Endodermal cell (in vitro differentiated cells): ENCODE measurements at regions not wholly inside any gene's neighbourhood (a gene's known extent, or its start where the extent isn't known, plus 50 kb on each side); places are given as distances from the start of the nearest gene placed in this dataset.

ENCODE experiments used
- DNase-seq: peaks from one replicate; pipeline ENCODE4 v3.0.0-alpha.2; 2017
- H3K27ac ChIP-seq: 2 replicates; pipeline ENCODE4 v1.5.1; 2013; ENCODE audit warnings: mild to moderate bottlenecking, low read depth, low read length, moderate library complexity
- H3K27me3 ChIP-seq: 2 replicates; pipeline ENCODE4 v1.6.1; 2013; ENCODE audit warnings: mild to moderate bottlenecking, low read length, moderate library complexity; ENCODE audit not compliant: insufficient read depth, control insufficient read depth, poor library complexity, severe bottlenecking
- H3K36me3 ChIP-seq: 2 replicates; pipeline ENCODE4 v1.7.0; 2013; ENCODE audit warnings: mild to moderate bottlenecking, low read length, moderate library complexity; ENCODE audit not compliant: control insufficient read depth, insufficient read depth
- H3K4me1 ChIP-seq: one replicate; pipeline ENCODE4 v1.7.0; 2013; ENCODE audit warnings: low read length; ENCODE audit not compliant: control insufficient read depth, insufficient read depth
- H3K4me3 ChIP-seq: 2 replicates; pipeline ENCODE4 v1.5.1; 2013; ENCODE audit warnings: mild to moderate bottlenecking, low read length, moderate library complexity
- H3K9ac ChIP-seq: 2 replicates; pipeline ENCODE4 v1.6.1; 2013; ENCODE audit warnings: mild to moderate bottlenecking, low read length, moderate library complexity; ENCODE audit not compliant: poor library complexity, severe bottlenecking; ENCODE audit errors: extremely low read depth
- H3K9me3 ChIP-seq: 2 replicates; pipeline ENCODE4 v1.6.1; 2013; ENCODE audit warnings: mild to moderate bottlenecking, low read length, moderate library complexity; ENCODE audit not compliant: control insufficient read depth
- H3K27ac Mint-ChIP-seq: 2 replicates; pipeline ENCODE4 v1.8.0; 2020; ENCODE audit warnings: mixed read lengths
- H3K27me3 Mint-ChIP-seq: 2 replicates; pipeline ENCODE4 v1.8.0; 2021; ENCODE audit warnings: mild to moderate bottlenecking, mixed read lengths; ENCODE audit not compliant: insufficient read depth
- H3K36me3 Mint-ChIP-seq: 2 replicates; pipeline ENCODE4 v1.8.0; 2020; ENCODE audit warnings: low read depth, mixed read lengths
- H3K4me1 Mint-ChIP-seq: 2 replicates; pipeline ENCODE4 v1.8.0; 2020; ENCODE audit warnings: mixed read lengths
- H3K4me3 Mint-ChIP-seq: 2 replicates; pipeline ENCODE4 v1.8.0; 2020; ENCODE audit warnings: mild to moderate bottlenecking, moderate library complexity, mixed read lengths
- H3K9me3 Mint-ChIP-seq: 2 replicates; pipeline ENCODE4 v1.8.0; 2020; ENCODE audit warnings: mild to moderate bottlenecking, mixed read lengths
- CTCF ChIP-seq: fragments of 200-600 bp; sonication (generic); conservative IDR thresholded peaks from 2 replicates; pipeline ENCODE4 v1.5.0; 2021; ENCODE audit warnings: antibody characterized with exemption, mild to moderate bottlenecking
- WGBS, 2 experiments: methylation state at CpG; one replicate each; pipeline versions ENCODE4 v1.1.5 to v1.1.7; 2013; ENCODE audit warnings: missing lambda C conversion rate in 2 of 2, mixed read lengths in 1 of 2; ENCODE audit not compliant: insufficient coverage in 1 of 2, insufficient read length in 1 of 2; 5-methylcytosine and 5-hydroxymethylcytosine counted together

DNA sequence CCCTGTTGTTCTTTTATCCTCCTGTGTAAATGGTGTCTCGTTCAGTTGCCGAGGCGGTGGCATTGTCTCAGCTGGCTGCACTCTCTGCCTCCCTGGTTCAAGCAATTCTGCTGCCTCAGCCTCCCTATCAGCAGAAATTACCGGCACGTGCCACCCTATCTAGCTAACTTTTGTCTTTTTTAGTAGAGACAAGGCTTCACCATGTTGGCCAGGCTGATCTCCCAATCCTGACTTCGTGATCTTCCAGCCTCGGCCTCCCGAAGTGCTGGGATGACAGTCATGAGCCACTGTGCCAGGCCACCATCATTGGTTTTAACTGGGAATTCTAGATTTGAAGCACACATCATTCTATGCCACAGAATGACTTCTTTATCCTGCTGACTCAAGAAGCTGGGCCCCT lies 175.3 kb upstream of the ALG10B start:
- Histone ChIP-seq H3K9me3 (peaks cover 29% of the 10 kb centered on the region), H3K4me1 (no peaks in the 10 kb centered on the region), H3K27me3 (no peaks in the 10 kb centered on the region), H3K27ac (no peak overlapping the region), H3K4me3 (no peak overlapping the region), H3K9ac (no peak overlapping the region), H3K36me3 (no peaks in the 10 kb centered on the region)
- H3K4me3 Mint-ChIP-seq = no peak overlapping the region
- no peak for DNase-seq
- H3K36me3 Mint-ChIP-seq = no peaks in the 10 kb centered on the region
- no peaks in the 10 kb centered on the region for H3K4me1 Mint-ChIP-seq
- no peak for TF ChIP-seq CTCF
- H3K27ac Mint-ChIP-seq = no peak overlapping the region
- no peaks in the 10 kb centered on the region for H3K27me3 Mint-ChIP-seq
- H3K9me3 Mint-ChIP-seq = peaks cover 88% of the 10 kb centered on the region
- WGBS, 2 experiments = 79 to 83% methylated on average over 8 of the region's 8 CpGs

DNA sequence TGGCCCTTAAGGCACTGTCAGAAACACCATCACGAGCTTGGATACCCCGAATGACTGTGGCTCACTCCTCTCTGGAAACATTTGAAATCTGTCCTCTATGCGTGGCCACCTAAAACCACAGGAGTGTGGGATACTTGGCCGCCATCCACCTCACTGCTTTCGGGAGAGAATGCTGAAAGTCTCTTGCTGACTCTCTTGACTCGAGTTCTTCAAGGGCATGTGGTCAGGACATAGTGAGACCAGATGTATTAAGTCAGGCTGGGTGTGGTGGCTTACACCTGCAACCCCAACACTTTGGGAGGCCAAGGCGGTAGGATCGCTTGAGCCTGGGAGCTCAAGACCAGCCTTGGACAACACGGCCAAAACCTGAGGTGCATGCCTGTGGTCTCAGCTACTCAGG lies 174.7 kb upstream of the ALG10B start:
- WGBS, 2 experiments = 81 to 89% methylated on average over 6 to 9 of the region's 9 CpGs

GRCh38 chr12:38142974-38143373 lies 173.6 kb upstream of the ALG10B start:
- 86 to 100% methylated on average over 1 to 5 of the region's 5 CpGs for WGBS, 2 experiments

More for the DNA sequence above, 174.7 kb upstream of the ALG10B start:
- TF ChIP-seq CTCF = no peak
- peaks cover 87% of the 10 kb centered on the region for H3K9me3 Mint-ChIP-seq
- no peaks in the 10 kb centered on the region for H3K4me1 Mint-ChIP-seq
- no peaks in the 10 kb centered on the region for H3K4me1 ChIP-seq
- no peaks in the 10 kb centered on the region for H3K27me3 Mint-ChIP-seq
- H3K27ac ChIP-seq = no peak overlapping the region
- DNase-seq = no peak
- H3K9me3 ChIP-seq = peaks cover 35% of the 10 kb centered on the region
- no peaks in the 10 kb centered on the region for H3K27me3 ChIP-seq
- no peaks in the 10 kb centered on the region for H3K36me3 ChIP-seq
- H3K27ac Mint-ChIP-seq = no peak overlapping the region
- H3K4me3 Mint-ChIP-seq = no peak overlapping the region
- H3K9ac ChIP-seq = no peak overlapping the region
- no peaks in the 10 kb centered on the region for H3K36me3 Mint-ChIP-seq
- H3K4me3 ChIP-seq = no peak overlapping the region

More at GRCh38 chr12:38142974-38143373, 173.6 kb upstream of the ALG10B start:
- H3K27ac ChIP-seq = no peak overlapping the region
- no peaks in the 10 kb centered on the region for H3K4me1 ChIP-seq
- no peak for DNase-seq
- Mint-ChIP-seq H3K4me3 (no peak overlapping the region), H3K4me1 (no peaks in the 10 kb centered on the region), H3K36me3 (no peaks in the 10 kb centered on the region), H3K9me3 (peaks cover 87% of the 10 kb centered on the region), H3K27ac (no peak overlapping the region), H3K27me3 (no peaks in the 10 kb centered on the region)
- H3K9me3 ChIP-seq = peaks cover 46% of the 10 kb centered on the region
- no peak overlapping the region for H3K4me3 ChIP-seq
- no peaks in the 10 kb centered on the region for H3K27me3 ChIP-seq
- TF ChIP-seq CTCF = no peak
- no peaks in the 10 kb centered on the region for H3K36me3 ChIP-seq
- H3K9ac ChIP-seq = no peak overlapping the region
